Caki2 (cell line): ENCODE measurements at regions not wholly inside any gene's neighbourhood (a gene's known extent, or its start where the extent isn't known, plus 50 kb on each side); places are given as distances from the start of the nearest gene placed in this dataset.

Source experiments
- DNase-seq: peaks from one replicate; pipeline ENCODE4 v3.0.0-alpha.2; 2015; ENCODE audit warnings: low read depth
- in situ Hi-C: cut with HindIII; loops from 2 replicates; pipeline ENCODE4 v1.10.0; 2016; ENCODE audit warnings: low sequenced_read_pairs, low pct_unique_long_range_greater_than_20kb, mixed read lengths

GRCh38 chr10:36886303-36886891 lies 239.0 kb upstream of the ANKRD30A start:
- DNase-seq, result no peak
- in situ Hi-C loops, result no loop called here

- no peak for DNase-seq
- in situ Hi-C loops, result no loop called here
These were observed 239.7 kb upstream of the ANKRD30A start for GRCh38 chr10:36885746-36886145.

- DNase-seq, result no peak
These were observed 242.6 kb upstream of the ANKRD30A start for GRCh38 chr10:36882781-36883180.

GRCh38 chr10:36880898-36881297 lies 244.5 kb upstream of the ANKRD30A start:
- DNase-seq, result no peak
- in situ Hi-C loops, result no loop called here

More at GRCh38 chr10:36882781-36883180, 242.6 kb upstream of the ANKRD30A start:
- in situ Hi-C loops, result no loop called here

GRCh38 chr10:36872702-36873393 lies 252.6 kb upstream of the ANKRD30A start:
- in situ Hi-C loops, result no loop called here
- no peak for DNase-seq

- in situ Hi-C loops, result no loop called here
- DNase-seq, result no peak
These were observed 284.6 kb upstream of the ANKRD30A start for GRCh38 chr10:36840788-36841187.

- DNase-seq, result no peak
- in situ Hi-C loops, result no loop called here
These were observed 288.0 kb upstream of the ANKRD30A start for GRCh38 chr10:36837416-36837815.

GRCh38 chr10:36819781-36820180 lies 305.6 kb upstream of the ANKRD30A start:
- DNase-seq, result no peak
- in situ Hi-C loops, result no loop called here

GRCh38 chr10:36817898-36818297 lies 307.5 kb upstream of the ANKRD30A start:
- in situ Hi-C loops, result no loop called here

GRCh38 chr10:36808625-36809362 lies 316.6 kb upstream of the ANKRD30A start:
- in situ Hi-C loops, result no loop called here
- no peak for DNase-seq

More at GRCh38 chr10:36817898-36818297, 307.5 kb upstream of the ANKRD30A start:
- DNase-seq, result no peak

GRCh38 chr10:36803229-36803628 lies 322.2 kb upstream of the ANKRD30A start:
- in situ Hi-C loops, result no loop called here
- no peak for DNase-seq

GRCh38 chr10:36802490-36803153 lies 322.8 kb upstream of the ANKRD30A start:
- in situ Hi-C loops, result no loop called here
- no peak for DNase-seq

GRCh38 chr10:36801660-36802059 lies 323.7 kb upstream of the ANKRD30A start:
- no peak for DNase-seq
- in situ Hi-C loops, result no loop called here

GRCh38 chr10:36794981-36795380 lies 330.4 kb upstream of the ANKRD30A start:
- no peak for DNase-seq
- in situ Hi-C loops, result no loop called here

- in situ Hi-C loops, result no loop called here
- DNase-seq, result no peak
These were observed 335.4 kb upstream of the ANKRD30A start for GRCh38 chr10:36789974-36790373.

- in situ Hi-C loops, result no loop called here
- no peak for DNase-seq
These were observed 337.2 kb upstream of the ANKRD30A start for GRCh38 chr10:36788152-36788551.

- in situ Hi-C loops, result no loop called here
- DNase-seq, result no peak
These were observed 342.0 kb upstream of the ANKRD30A start for GRCh38 chr10:36783400-36783799.

GRCh38 chr10:36781570-36781969 lies 343.8 kb upstream of the ANKRD30A start:
- in situ Hi-C loops, result no loop called here
- no peak for DNase-seq

GRCh38 chr10:36780158-36780557 lies 345.2 kb upstream of the ANKRD30A start:
- in situ Hi-C loops, result no loop called here
- no peak for DNase-seq
